HepG2 (cell line): ENCODE measurements at regions not wholly inside any gene's neighbourhood (a gene's known extent, or its start where the extent isn't known, plus 50 kb on each side); places are given as distances from the start of the nearest gene placed in this dataset.
A peak's percentile ranks its signal among the peaks of the same experiment; 100 is the strongest.

ENCODE experiments used
- CBX5 ChIP-seq: sonication (generic); formaldehyde crosslinking; IDR thresholded peaks from 2 replicates; pipeline ENCODE4 v1.4.0; 2020; ENCODE audit warnings: missing genetic modification reagents, borderline replicate concordance
- HDAC2 ChIP-seq: sonication (generic); formaldehyde crosslinking; IDR thresholded peaks from 2 replicates; pipeline ENCODE4 v1.4.0; 2020; ENCODE audit warnings: missing genetic modification reagents
- HNF4A ChIP-seq: sonication (generic); formaldehyde crosslinking; IDR thresholded peaks from 2 replicates; pipeline ENCODE4 v1.4.0; 2020; ENCODE audit warnings: missing genetic modification reagents
- LCORL ChIP-seq, 2 experiments: fragments of 450-650 bp in 1 of 2; sonication (generic) in 1 of 2; formaldehyde crosslinking in 1 of 2; IDR thresholded peaks; 2 replicates each; pipeline versions ENCODE4 v1.5.0 to v1.6.1; 2017 to 2020; ENCODE audit warnings: antibody characterized with exemption in 1 of 2, missing genetic modification reagents in 1 of 2
- MEIS1 ChIP-seq: sonication (generic); formaldehyde crosslinking; IDR thresholded peaks from 2 replicates; pipeline ENCODE4 v1.9.0; 2021; ENCODE audit warnings: mild to moderate bottlenecking, missing genetic modification reagents, moderate library complexity, borderline replicate concordance
- NONO ChIP-seq, 2 experiments: fragments of 450-650 bp in 1 of 2; sonication (generic) in 1 of 2; formaldehyde crosslinking in 1 of 2; IDR thresholded peaks in 1 of 2; conservative IDR thresholded peaks in 1 of 2; 2 replicates each; pipeline versions ENCODE4 v1.6.1 to v1.8.0; 2017 to 2022; ENCODE audit warnings: mild to moderate bottlenecking in 1 of 2, missing genetic modification reagents in 1 of 2, moderate library complexity in 1 of 2
- PHF8 ChIP-seq: sonication (generic); formaldehyde crosslinking; IDR thresholded peaks from 2 replicates; pipeline ENCODE4 v1.5.0; 2020; ENCODE audit warnings: missing genetic modification reagents
- STAG1 ChIP-seq: sonication (generic); formaldehyde crosslinking; IDR thresholded peaks from 2 replicates; pipeline ENCODE4 v1.4.0; 2020; ENCODE audit warnings: missing genetic modification reagents
- THAP11 ChIP-seq: IDR thresholded peaks from 2 replicates; pipeline ENCODE4 v1.6.1; 2016; ENCODE audit warnings: missing biosample characterization, missing genetic modification reagents
- ZBTB38 ChIP-seq: sonication (generic); formaldehyde crosslinking; IDR thresholded peaks from 2 replicates; pipeline ENCODE4 v1.5.1; 2020; ENCODE audit warnings: mild to moderate bottlenecking, missing genetic modification reagents
- ZNF33B ChIP-seq: sonication (generic); formaldehyde crosslinking; IDR thresholded peaks from 2 replicates; pipeline ENCODE4 v1.5.1; 2020; ENCODE audit warnings: mild to moderate bottlenecking, missing genetic modification reagents
- ZNF350 ChIP-seq: sonication (generic); formaldehyde crosslinking; IDR thresholded peaks from 2 replicates; pipeline ENCODE4 v1.4.0; 2020; ENCODE audit warnings: mild to moderate bottlenecking, low read depth, missing genetic modification reagents, borderline replicate concordance
- TF ChIP-seq, protein P1 (sequence below): sonication (generic); formaldehyde crosslinking; IDR thresholded peaks from 2 replicates; pipeline ENCODE4 v1.4.0; 2020; ENCODE audit warnings: missing genetic modification reagents
- TF ChIP-seq, protein P2 (sequence below): sonication (generic); formaldehyde crosslinking; IDR thresholded peaks from 2 replicates; pipeline ENCODE4 v1.4.0; 2020; ENCODE audit warnings: missing genetic modification reagents, mild to moderate bottlenecking, borderline replicate concordance
- TF ChIP-seq, protein P3 (sequence below): sonication (generic); formaldehyde crosslinking; IDR thresholded peaks from 2 replicates; pipeline ENCODE4 v1.4.0; 2020; ENCODE audit warnings: missing genetic modification reagents, low read depth, mild to moderate bottlenecking, borderline replicate concordance
- TF ChIP-seq, protein P4 (sequence below): sonication (generic); formaldehyde crosslinking; IDR thresholded peaks from 2 replicates; pipeline ENCODE4 v1.5.1; 2020; ENCODE audit warnings: mild to moderate bottlenecking, missing genetic modification reagents, moderate library complexity
- TF ChIP-seq, protein P5 (sequence below): sonication (generic); formaldehyde crosslinking; IDR thresholded peaks from 2 replicates; pipeline ENCODE4 v1.4.0; 2020; ENCODE audit warnings: missing genetic modification reagents

DNA sequence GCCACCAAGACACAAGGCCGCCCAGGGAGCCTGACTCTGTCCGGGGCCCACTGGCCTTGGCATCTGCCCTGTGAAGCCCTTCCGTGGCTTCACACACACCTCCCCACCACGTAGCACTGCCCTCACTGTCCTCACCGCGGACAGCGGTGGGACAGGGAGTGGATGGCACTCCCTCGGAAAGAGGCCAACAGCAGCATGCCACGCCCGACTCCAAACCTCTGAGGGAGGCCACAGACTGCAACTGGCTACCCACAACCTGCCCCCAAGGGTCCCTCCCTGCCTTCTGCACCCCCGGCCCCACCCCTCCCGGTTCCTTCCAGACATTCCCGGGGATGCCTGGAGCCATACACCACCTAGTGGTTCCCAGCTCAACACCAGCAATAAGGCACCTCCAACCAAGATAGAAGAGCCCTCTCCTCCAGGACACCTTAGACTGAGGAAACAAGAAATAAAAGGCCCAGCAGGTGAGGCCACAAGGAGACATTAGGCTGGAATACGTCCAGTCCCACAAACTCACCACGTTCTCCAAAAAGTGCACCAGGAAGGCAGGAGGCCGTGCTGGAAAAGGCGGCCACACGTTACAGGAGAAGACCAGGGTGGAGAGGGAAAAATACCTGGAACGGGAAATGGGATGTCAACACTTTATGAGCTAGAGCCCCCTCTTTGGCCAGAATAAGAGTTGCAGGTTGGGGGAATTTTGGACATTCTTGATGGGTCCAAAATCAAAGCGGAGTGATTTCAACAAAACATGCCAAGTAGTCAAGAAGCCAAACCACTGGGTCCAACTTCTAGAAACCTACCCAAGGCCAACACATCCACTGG lies 310.0 kb downstream of the SOX9 start (continued):
- TF ChIP-seq, protein P1, sequence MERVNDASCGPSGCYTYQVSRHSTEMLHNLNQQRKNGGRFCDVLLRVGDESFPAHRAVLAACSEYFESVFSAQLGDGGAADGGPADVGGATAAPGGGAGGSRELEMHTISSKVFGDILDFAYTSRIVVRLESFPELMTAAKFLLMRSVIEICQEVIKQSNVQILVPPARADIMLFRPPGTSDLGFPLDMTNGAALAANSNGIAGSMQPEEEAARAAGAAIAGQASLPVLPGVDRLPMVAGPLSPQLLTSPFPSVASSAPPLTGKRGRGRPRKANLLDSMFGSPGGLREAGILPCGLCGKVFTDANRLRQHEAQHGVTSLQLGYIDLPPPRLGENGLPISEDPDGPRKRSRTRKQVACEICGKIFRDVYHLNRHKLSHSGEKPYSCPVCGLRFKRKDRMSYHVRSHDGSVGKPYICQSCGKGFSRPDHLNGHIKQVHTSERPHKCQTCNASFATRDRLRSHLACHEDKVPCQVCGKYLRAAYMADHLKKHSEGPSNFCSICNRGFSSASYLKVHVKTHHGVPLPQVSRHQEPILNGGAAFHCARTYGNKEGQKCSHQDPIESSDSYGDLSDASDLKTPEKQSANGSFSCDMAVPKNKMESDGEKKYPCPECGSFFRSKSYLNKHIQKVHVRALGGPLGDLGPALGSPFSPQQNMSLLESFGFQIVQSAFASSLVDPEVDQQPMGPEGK (CRISPR knock-in tag) = peak; percentile 37
- TF ChIP-seq, protein P2, sequence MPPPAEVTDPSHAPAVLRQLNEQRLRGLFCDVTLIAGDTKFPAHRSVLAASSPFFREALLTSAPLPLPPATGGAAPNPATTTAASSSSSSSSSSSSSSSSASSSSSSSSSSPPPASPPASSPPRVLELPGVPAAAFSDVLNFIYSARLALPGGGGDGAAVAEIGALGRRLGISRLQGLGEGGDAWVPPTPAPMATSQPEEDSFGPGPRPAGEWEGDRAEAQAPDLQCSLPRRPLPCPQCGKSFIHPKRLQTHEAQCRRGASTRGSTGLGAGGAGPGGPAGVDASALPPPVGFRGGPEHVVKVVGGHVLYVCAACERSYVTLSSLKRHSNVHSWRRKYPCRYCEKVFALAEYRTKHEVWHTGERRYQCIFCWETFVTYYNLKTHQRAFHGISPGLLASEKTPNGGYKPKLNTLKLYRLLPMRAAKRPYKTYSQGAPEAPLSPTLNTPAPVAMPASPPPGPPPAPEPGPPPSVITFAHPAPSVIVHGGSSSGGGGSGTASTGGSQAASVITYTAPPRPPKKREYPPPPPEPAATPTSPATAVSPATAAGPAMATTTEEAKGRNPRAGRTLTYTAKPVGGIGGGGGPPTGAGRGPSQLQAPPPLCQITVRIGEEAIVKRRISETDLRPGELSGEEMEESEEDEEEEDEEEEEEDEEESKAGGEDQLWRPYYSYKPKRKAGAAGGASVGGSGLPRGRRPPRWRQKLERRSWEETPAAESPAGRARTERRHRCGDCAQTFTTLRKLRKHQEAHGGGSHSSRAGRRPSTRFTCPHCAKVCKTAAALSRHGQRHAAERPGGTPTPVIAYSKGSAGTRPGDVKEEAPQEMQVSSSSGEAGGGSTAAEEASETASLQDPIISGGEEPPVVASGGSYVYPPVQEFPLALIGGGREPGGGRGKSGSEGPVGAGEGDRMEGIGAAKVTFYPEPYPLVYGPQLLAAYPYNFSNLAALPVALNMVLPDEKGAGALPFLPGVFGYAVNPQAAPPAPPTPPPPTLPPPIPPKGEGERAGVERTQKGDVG (CRISPR knock-in tag) = peak; percentile 89; the same call in 1 of the 2 replicates
- TF ChIP-seq MEIS1 = no peak
- no peak for TF ChIP-seq THAP11 (CRISPR knock-in tag)
- TF ChIP-seq PHF8 (CRISPR knock-in tag) = 0 out of 2 replicates have a peak, but pooled peaks have one; percentile 24
- no peak for TF ChIP-seq ZBTB38
- TF ChIP-seq ZNF350 (CRISPR knock-in tag) = no peak
- peak; percentile 33; the same call in 1 of the 2 replicates for TF ChIP-seq CBX5
- TF ChIP-seq, protein P3, sequence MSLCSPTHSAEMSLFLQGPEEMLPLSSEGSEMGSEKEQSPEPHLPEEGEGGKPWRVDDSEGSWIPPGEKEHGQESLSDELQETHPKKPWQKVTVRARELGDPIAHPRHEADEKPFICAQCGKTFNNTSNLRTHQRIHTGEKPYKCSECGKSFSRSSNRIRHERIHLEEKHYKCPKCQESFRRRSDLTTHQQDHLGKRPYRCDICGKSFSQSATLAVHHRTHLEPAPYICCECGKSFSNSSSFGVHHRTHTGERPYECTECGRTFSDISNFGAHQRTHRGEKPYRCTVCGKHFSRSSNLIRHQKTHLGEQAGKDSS (CRISPR knock-in tag) = 0 out of 2 replicates have a peak, but pooled peaks have one; percentile 18
- TF ChIP-seq NONO (IDR thresholded peaks at IDR 0.05) = no peak
- TF ChIP-seq NONO (CRISPR knock-in tag; conservative IDR thresholded peaks at IDR 0.05) = no peak
- 0 out of 2 replicates have a peak, but pooled peaks have one; percentile 30 for TF ChIP-seq HDAC2
- TF ChIP-seq ZNF33B = no peak
- TF ChIP-seq HNF4A (CRISPR knock-in tag) = 0 out of 2 replicates have a peak, but pooled peaks have one; percentile 5
- TF ChIP-seq, protein P4, sequence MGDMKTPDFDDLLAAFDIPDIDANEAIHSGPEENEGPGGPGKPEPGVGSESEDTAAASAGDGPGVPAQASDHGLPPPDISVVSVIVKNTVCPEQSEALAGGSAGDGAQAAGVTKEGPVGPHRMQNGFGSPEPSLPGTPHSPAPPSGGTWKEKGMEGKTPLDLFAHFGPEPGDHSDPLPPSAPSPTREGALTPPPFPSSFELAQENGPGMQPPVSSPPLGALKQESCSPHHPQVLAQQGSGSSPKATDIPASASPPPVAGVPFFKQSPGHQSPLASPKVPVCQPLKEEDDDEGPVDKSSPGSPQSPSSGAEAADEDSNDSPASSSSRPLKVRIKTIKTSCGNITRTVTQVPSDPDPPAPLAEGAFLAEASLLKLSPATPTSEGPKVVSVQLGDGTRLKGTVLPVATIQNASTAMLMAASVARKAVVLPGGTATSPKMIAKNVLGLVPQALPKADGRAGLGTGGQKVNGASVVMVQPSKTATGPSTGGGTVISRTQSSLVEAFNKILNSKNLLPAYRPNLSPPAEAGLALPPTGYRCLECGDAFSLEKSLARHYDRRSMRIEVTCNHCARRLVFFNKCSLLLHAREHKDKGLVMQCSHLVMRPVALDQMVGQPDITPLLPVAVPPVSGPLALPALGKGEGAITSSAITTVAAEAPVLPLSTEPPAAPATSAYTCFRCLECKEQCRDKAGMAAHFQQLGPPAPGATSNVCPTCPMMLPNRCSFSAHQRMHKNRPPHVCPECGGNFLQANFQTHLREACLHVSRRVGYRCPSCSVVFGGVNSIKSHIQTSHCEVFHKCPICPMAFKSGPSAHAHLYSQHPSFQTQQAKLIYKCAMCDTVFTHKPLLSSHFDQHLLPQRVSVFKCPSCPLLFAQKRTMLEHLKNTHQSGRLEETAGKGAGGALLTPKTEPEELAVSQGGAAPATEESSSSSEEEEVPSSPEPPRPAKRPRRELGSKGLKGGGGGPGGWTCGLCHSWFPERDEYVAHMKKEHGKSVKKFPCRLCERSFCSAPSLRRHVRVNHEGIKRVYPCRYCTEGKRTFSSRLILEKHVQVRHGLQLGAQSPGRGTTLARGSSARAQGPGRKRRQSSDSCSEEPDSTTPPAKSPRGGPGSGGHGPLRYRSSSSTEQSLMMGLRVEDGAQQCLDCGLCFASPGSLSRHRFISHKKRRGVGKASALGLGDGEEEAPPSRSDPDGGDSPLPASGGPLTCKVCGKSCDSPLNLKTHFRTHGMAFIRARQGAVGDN (CRISPR knock-in tag) = peak; percentile 68
- TF ChIP-seq STAG1 (CRISPR knock-in tag) = peak; percentile 34; the same call in 1 of the 2 replicates
- TF ChIP-seq, protein P5, sequence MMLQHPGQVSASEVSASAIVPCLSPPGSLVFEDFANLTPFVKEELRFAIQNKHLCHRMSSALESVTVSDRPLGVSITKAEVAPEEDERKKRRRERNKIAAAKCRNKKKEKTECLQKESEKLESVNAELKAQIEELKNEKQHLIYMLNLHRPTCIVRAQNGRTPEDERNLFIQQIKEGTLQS (CRISPR knock-in tag) = 0 out of 2 replicates have a peak, but pooled peaks have one; percentile 10
- TF ChIP-seq LCORL (IDR thresholded peaks at IDR 0.05) = no peak
- TF ChIP-seq LCORL (CRISPR knock-in tag; IDR thresholded peaks at IDR 0.05) = peak; percentile 55; the same call in 1 of the 2 replicates
